ENCODE measurements at regions not wholly inside any gene's neighbourhood (a gene's known extent, or its start where the extent isn't known, plus 50 kb on each side); places are given as distances from the start of the nearest gene placed in this dataset.
"Not testable (repeated sequence)": the region's sequence is repeated elsewhere in the genome, so short reads cannot be mapped to it uniquely, and the experiment has no call there.

- H3K4me3 ChIP-seq (ENCODE audit: low read depth, low read length) = no peak overlapping the region
- ChIA-PET POLR2A (no interaction called here), CTCF (no interaction called here)
- TF ChIP-seq, protein P1, sequence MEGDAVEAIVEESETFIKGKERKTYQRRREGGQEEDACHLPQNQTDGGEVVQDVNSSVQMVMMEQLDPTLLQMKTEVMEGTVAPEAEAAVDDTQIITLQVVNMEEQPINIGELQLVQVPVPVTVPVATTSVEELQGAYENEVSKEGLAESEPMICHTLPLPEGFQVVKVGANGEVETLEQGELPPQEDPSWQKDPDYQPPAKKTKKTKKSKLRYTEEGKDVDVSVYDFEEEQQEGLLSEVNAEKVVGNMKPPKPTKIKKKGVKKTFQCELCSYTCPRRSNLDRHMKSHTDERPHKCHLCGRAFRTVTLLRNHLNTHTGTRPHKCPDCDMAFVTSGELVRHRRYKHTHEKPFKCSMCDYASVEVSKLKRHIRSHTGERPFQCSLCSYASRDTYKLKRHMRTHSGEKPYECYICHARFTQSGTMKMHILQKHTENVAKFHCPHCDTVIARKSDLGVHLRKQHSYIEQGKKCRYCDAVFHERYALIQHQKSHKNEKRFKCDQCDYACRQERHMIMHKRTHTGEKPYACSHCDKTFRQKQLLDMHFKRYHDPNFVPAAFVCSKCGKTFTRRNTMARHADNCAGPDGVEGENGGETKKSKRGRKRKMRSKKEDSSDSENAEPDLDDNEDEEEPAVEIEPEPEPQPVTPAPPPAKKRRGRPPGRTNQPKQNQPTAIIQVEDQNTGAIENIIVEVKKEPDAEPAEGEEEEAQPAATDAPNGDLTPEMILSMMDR (IDR thresholded peaks at IDR 0.05; ENCODE audit: insufficient read depth, low read length, missing control alignments) = no peak
- no peak for DNase-seq (ENCODE audit: low read depth, low spot score)
These were observed 325.4 kb upstream of the FRG1 start for GRCh38 chr4:189615217-189615663.

DNA sequence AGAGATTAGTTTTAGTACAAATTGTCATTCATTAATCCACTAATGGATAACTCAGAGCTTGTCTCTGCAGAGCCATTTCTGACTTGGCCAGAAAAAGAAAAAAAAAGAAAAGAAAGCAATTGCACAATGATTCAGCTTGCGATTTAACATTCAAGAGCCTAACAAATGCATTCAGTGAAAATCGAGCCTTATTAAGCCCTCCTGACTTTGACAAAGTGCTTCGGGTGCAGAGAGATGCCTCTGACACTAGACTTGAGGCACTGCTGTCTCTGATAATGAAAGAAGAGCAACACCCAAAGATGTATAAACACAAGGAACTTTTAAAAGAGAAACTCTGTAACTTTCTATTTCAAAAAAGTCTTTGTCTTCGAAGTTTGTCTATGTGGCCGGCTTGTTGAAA is 322.9 kb upstream of the FRG1 start:
- POLR2A ChIA-PET; DNase-seq (ENCODE audit: low read depth, low spot score); CTCF ChIA-PET; H3K4me3 ChIP-seq (ENCODE audit: low read depth, low read length): not testable (repeated sequence)

DNA sequence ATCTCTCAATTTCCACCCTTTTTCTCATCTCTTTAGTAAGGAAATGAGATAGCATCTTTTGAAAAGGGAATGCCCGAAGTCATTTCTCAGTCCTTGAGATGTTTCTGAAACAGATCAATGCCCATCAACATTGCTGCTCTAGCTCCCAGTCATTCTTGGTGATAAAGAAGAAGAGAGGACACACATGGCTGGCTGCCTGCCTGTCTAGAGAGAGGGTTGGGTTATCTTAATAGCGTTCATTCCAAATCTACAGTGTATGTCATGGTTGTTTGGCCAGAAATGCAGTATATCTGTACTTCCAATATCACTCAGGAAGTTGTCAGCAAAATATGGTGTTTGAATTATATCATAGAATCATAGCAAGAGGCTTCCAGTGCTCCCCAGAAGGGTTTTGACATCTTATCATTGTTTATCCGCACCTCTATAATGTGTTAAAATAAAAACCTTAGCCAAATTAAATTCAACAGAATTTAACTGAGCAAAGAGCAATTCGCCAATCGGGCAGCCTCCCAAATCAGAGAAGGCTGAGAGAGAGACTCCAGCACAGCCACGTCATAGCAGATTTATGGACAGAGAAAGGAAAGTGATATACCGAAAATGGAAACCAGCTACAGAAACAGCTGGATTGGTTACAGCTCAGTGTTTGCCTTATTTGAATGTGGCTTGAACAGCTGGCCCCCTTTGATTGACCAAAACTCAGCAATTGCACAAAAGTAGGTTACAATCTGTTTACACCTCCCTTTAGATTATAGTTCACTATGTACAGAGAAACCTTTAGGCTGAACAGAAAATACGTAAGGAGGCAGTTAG is 321.0 kb upstream of the FRG1 start:
- CTCF ChIA-PET; DNase-seq (ENCODE audit: low read depth, low spot score); POLR2A ChIA-PET; H3K4me3 ChIP-seq (ENCODE audit: low read depth, low read length): not testable (repeated sequence)

DNA sequence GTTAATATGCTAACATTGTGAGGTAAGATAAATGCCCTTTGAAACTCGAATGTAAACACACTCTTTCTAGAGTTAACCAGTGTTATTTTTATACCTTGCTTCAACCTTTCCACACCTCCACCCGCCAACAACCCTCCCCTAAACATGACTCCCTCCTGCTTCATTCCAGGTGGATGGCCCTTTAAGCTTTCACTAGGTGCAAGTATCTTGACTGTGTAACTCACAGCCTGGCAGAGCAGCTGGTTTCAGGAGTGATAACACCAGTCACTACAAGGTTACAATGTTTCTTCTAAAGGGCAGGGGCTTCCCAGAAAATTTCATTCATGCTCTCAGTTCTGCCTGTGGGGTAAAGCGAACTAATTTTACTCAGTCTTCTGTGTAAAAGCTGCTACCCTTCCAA is 318.1 kb upstream of the FRG1 start:
- POLR2A ChIA-PET = not testable (repeated sequence)

DNA sequence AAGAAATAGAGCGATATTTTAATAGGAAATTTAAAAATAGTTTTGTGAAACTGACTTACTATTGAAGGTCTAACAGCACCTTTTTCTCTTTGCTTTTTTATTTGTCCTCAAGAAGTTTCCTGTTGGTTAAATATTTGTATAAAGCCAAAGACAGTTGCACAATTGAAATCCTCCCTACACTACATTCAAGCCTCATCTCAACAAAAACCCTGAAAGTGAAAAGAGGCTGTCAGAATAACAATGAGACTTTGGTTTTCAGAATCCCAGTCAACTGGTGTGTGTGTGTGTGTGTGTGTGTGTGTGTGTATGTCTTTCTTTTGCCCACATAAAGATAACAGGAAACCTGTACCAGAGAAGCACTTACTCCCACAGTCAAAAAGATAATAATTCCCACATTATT is 313.6 kb upstream of the FRG1 start:
- POLR2A ChIA-PET; H3K4me3 ChIP-seq (ENCODE audit: low read depth, low read length); CTCF ChIA-PET; DNase-seq (ENCODE audit: low read depth, low spot score): not testable (repeated sequence)

More for the DNA sequence above, 318.1 kb upstream of the FRG1 start:
- DNase-seq (ENCODE audit: low read depth, low spot score); CTCF ChIA-PET; H3K4me3 ChIP-seq (ENCODE audit: low read depth, low read length): not testable (repeated sequence)

- CTCF ChIA-PET; DNase-seq (ENCODE audit: low read depth, low spot score); H3K4me3 ChIP-seq (ENCODE audit: low read depth, low read length); POLR2A ChIA-PET: not testable (repeated sequence)
These were observed 310.9 kb upstream of the FRG1 start for GRCh38 chr4:189629733-189630132.

- DNase-seq (ENCODE audit: low read depth, low spot score); CTCF ChIA-PET; H3K4me3 ChIP-seq (ENCODE audit: low read depth, low read length); POLR2A ChIA-PET: not testable (repeated sequence)
These were observed 309.6 kb upstream of the FRG1 start for GRCh38 chr4:189630913-189631567.

DNA sequence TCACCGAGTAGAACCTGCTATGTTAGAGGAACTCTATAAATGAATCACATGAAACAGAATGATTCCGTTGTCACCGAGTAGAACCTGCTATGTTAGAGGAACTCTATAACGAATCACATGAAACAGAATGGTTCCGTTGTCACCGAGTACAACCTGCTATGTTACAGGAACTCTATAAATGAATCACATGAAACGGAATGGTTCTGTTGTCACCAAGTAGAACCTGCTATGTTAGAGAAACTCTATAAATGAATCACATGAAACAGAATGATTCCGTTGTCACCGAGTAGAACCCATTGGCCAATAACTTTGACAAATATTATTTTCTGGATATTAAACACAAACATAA is 309.1 kb upstream of the FRG1 start:
- CTCF ChIA-PET; H3K4me3 ChIP-seq (ENCODE audit: low read depth, low read length); POLR2A ChIA-PET; DNase-seq (ENCODE audit: low read depth, low spot score): not testable (repeated sequence)

- DNase-seq (ENCODE audit: low read depth, low spot score); POLR2A ChIA-PET; CTCF ChIA-PET; H3K4me3 ChIP-seq (ENCODE audit: low read depth, low read length): not testable (repeated sequence)
These were observed 290.2 kb upstream of the FRG1 start for GRCh38 chr4:189650436-189650835.

DNA sequence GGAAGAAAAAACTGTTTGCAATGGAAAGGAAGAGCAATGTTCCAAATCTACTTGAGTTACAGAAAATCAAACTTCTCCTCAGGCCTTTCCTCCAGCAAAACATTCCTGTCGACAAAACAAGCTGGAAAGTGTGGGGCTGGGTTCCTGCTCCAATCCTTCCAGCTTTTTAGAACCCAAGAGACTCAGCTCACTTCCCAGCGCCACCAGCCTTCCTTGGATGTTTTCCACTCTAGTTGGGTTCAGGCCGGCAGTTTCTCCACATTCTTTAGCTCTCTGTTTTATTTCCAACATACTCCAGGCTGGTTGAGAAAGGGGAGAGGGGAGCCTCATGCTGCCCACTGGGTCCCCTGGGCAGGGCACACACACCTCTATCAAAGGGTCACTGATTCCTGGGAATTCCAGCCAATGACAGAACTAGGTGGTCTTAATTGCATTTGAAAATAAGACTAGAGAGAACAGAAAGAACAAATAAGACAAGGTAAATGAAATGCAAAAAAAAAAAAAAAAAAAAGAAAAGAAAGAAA is 287.5 kb upstream of the FRG1 start:
- CTCF ChIA-PET; H3K4me3 ChIP-seq (ENCODE audit: low read depth, low read length); POLR2A ChIA-PET; DNase-seq (ENCODE audit: low read depth, low spot score): not testable (repeated sequence)

- DNase-seq (ENCODE audit: low read depth, low spot score); POLR2A ChIA-PET; H3K4me3 ChIP-seq (ENCODE audit: low read depth, low read length): not testable (repeated sequence)
These were observed 286.7 kb upstream of the FRG1 start for GRCh38 chr4:189653983-189654382.

DNA sequence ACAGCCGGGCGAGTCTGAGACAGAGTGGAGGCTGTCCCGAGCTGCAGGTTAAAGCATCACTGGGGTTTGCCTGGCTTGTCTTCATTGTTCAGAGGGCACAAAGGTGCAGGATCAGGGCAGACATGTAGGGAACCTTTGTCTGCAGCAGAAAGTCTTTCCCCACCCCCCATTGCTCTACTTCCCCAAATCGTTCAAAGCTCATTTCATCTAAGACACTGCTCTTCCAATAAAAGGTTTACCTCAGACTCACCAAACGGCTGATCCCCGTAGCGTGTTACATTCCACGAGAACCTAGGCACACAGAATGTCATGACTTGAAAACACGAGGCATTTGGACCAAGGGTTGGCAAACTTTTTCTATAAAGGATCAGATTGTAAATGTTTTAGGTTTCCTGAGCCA is 286.3 kb upstream of the FRG1 start:
- POLR2A ChIA-PET; DNase-seq (ENCODE audit: low read depth, low spot score); CTCF ChIA-PET; H3K4me3 ChIP-seq (ENCODE audit: low read depth, low read length): not testable (repeated sequence)

More at GRCh38 chr4:189653983-189654382, 286.7 kb upstream of the FRG1 start:
- CTCF ChIA-PET = not testable (repeated sequence)

- POLR2A ChIA-PET; CTCF ChIA-PET; DNase-seq (ENCODE audit: low read depth, low spot score); H3K4me3 ChIP-seq (ENCODE audit: low read depth, low read length): not testable (repeated sequence)
These were observed 284.9 kb upstream of the FRG1 start for GRCh38 chr4:189655817-189656216.
